ENCODE measurements at regions not wholly inside any gene's neighbourhood (a gene's known extent, or its start where the extent isn't known, plus 50 kb on each side); places are given as distances from the start of the nearest gene placed in this dataset.

- DNase-seq, result peak in 1 of 2 experiments; percentile 28
Measured at GRCh38 chr22:49026494-49027367, 800.9 kb downstream of the BRD1 start.

- DNase-seq, result no peak
Measured at GRCh38 chr22:49025791-49026493, 801.7 kb downstream of the BRD1 start.

GRCh38 chr22:49024775-49025440, 802.8 kb downstream of the BRD1 start:
- no peak for DNase-seq

- no peak for DNase-seq
Measured at GRCh38 chr22:49023879-49024774, 803.5 kb downstream of the BRD1 start.

GRCh38 chr22:49023161-49023878, 804.4 kb downstream of the BRD1 start:
- no peak for DNase-seq

GRCh38 chr22:49022816-49023160, 804.9 kb downstream of the BRD1 start:
- DNase-seq, result no peak

- DNase-seq, result no peak
Measured at GRCh38 chr22:49021926-49022815, 805.5 kb downstream of the BRD1 start.

GRCh38 chr22:49021131-49021925, 806.3 kb downstream of the BRD1 start:
- no peak for DNase-seq

GRCh38 chr22:49019737-49020713, 807.6 kb downstream of the BRD1 start:
- DNase-seq, result no peak

GRCh38 chr22:49018601-49019000, 809.1 kb downstream of the BRD1 start:
- no peak for DNase-seq

GRCh38 chr22:49017482-49018329, 810.0 kb downstream of the BRD1 start:
- no peak for DNase-seq

GRCh38 chr22:49016909-49017481, 810.7 kb downstream of the BRD1 start:
- no peak for DNase-seq

GRCh38 chr22:49015993-49016908, 811.4 kb downstream of the BRD1 start:
- DNase-seq, result no peak

GRCh38 chr22:49015459-49015858, 812.2 kb downstream of the BRD1 start:
- no peak for DNase-seq

- DNase-seq, result no peak
Measured at GRCh38 chr22:49014227-49015201, 813.2 kb downstream of the BRD1 start.

Data from NCI-H1930 (cell line).